ENCODE measurements at regions not wholly inside any gene's neighbourhood (a gene's known extent, or its start where the extent isn't known, plus 50 kb on each side); places are given as distances from the start of the nearest gene placed in this dataset.
"Not testable (repeated sequence)": the region's sequence is repeated elsewhere in the genome, so short reads cannot be mapped to it uniquely, and the experiment has no call there.

GRCh38 chr5:165393839-165394238 is 1888.4 kb downstream of the MAT2B start:
- no peak for TF ChIP-seq CTCF (IDR thresholded peaks at IDR 0.05; ENCODE audit: low read depth, low read length)
- no peak for DNase-seq (ENCODE audit: extremely low read depth, low read depth)

- TF ChIP-seq CTCF (IDR thresholded peaks at IDR 0.05; ENCODE audit: low read depth, low read length) = no peak
- no peak for DNase-seq (ENCODE audit: extremely low read depth, low read depth)
Observed at GRCh38 chr5:165397516-165397915, 1892.1 kb downstream of the MAT2B start.

- TF ChIP-seq CTCF (IDR thresholded peaks at IDR 0.05; ENCODE audit: low read depth, low read length) = no peak
- no peak for DNase-seq (ENCODE audit: extremely low read depth, low read depth)
Observed at GRCh38 chr5:165400086-165400485, 1894.7 kb downstream of the MAT2B start.

- no peak for TF ChIP-seq CTCF (IDR thresholded peaks at IDR 0.05; ENCODE audit: low read depth, low read length)
- DNase-seq (ENCODE audit: extremely low read depth, low read depth) = no peak
Observed at GRCh38 chr5:165404917-165405316, 1899.5 kb downstream of the MAT2B start.

GRCh38 chr5:165405340-165405739 is 1899.9 kb downstream of the MAT2B start:
- TF ChIP-seq CTCF (IDR thresholded peaks at IDR 0.05; ENCODE audit: low read depth, low read length) = no peak
- no peak for DNase-seq (ENCODE audit: extremely low read depth, low read depth)

- no peak for DNase-seq (ENCODE audit: extremely low read depth, low read depth)
- no peak for TF ChIP-seq CTCF (IDR thresholded peaks at IDR 0.05; ENCODE audit: low read depth, low read length)
Observed at GRCh38 chr5:165407352-165407751, 1901.9 kb downstream of the MAT2B start.

GRCh38 chr5:165410476-165410875 is 1905.1 kb downstream of the MAT2B start:
- no peak for TF ChIP-seq CTCF (IDR thresholded peaks at IDR 0.05; ENCODE audit: low read depth, low read length)
- DNase-seq (ENCODE audit: extremely low read depth, low read depth) = no peak

- DNase-seq (ENCODE audit: extremely low read depth, low read depth) = not testable (repeated sequence)
Observed at GRCh38 chr5:165411532-165411931, 1906.1 kb downstream of the MAT2B start.
